Neural progenitor cell (in vitro differentiated cells): ENCODE measurements at regions not wholly inside any gene's neighbourhood (a gene's known extent, or its start where the extent isn't known, plus 50 kb on each side); places are given as distances from the start of the nearest gene placed in this dataset.

Experiments
- CTCF ChIP-seq: fragments of 200-600 bp; sonication (generic); IDR thresholded peaks from 2 replicates; pipeline ENCODE4 v1.5.1; 2017; ENCODE audit warnings: antibody characterized with exemption, mild to moderate bottlenecking
- EZH2 ChIP-seq: fragments of 200-600 bp; sonication (generic); IDR thresholded peaks from 2 replicates; pipeline ENCODE4 v1.6.1; 2017; ENCODE audit warnings: antibody characterized with exemption, mild to moderate bottlenecking, moderate library complexity
- EZH2phosphoT487 ChIP-seq: fragments of 200-600 bp; sonication (generic); IDR thresholded peaks from 2 replicates; pipeline ENCODE4 v1.6.1; 2017; ENCODE audit warnings: antibody characterized with exemption

GRCh38 chr10:20596911-20597310 lies 300.2 kb downstream of the NEBL start:
- TF ChIP-seq CTCF (no peak), EZH2phosphoT487 (no peak), EZH2 (no peak)
